K562 (cell line): ENCODE measurements at regions not wholly inside any gene's neighbourhood (a gene's known extent, or its start where the extent isn't known, plus 50 kb on each side); places are given as distances from the start of the nearest gene placed in this dataset.

Experiments used
- ATAC-seq: fragments of 200-7000 bp; cut with Tn5 transposase; 3 replicates; pipeline ENCODE4 v1.9.1; 2020; ENCODE audit warnings: moderate library complexity
- BruUV-seq: library from RNA; stranded (reverse); fragments of 400-500 nt; replicated peaks from 2 replicates; lab custom pipeline; 2021; lab: Mats Ljungman, UMichigan
- CTCF ChIA-PET: fragments of 300-600 bp; formaldehyde crosslinking; extraction: SDS; loops from one replicate; lab custom pipeline; 2021; ENCODE audit warnings: low intra/inter-chr PET ratio; lab: Yijun Ruan, JAX
- POLR2A ChIA-PET: fragments of 300-600, 350-650 bp; sonication (Branson Sonifier 250); formaldehyde crosslinking; extraction: SDS; loops from one replicate; lab custom pipeline; 2021; ENCODE audit warnings: antibody characterized with exemption, inconsistent platforms; lab: Yijun Ruan, JAX
- DNase-seq, 4 experiments: peaks; one replicate each; pipeline versions ENCODE4 v3.0.0 to v3.0.0-alpha.2; 2011 to 2018; ENCODE audit warnings: low spot score in 3 of 4, mixed read lengths in 3 of 4; ENCODE audit errors: extremely low read depth in 1 of 4
- FAIRE-seq: peaks from 2 replicates; lab custom pipeline; 2011; peaks lifted over from hg19 to GRCh38; lab: Jason Lieb, UNC
- H2AFZ ChIP-seq: 2 replicates; pipeline ENCODE4 v1.6.0; 2011; ENCODE audit warnings: low read depth, low read length, control low read depth, inconsistent platforms
- H3K27ac ChIP-seq: fragments of 200-600 bp; 3 replicates; pipeline ENCODE4 v1.8.0; 2011; ENCODE audit warnings: low read depth, mild to moderate bottlenecking, control low read depth, inconsistent platforms, low read length, moderate library complexity, mixed read lengths; ENCODE audit errors: extremely low read depth
- H3K27me3 ChIP-seq, 2 experiments: fragments of 300-600 bp in 1 of 2; 2 replicates in 1 of 2; 3 replicates in 1 of 2; pipeline versions ENCODE4 v1.6.0 to v1.8.0; 2011; ENCODE audit warnings: inconsistent platforms in 2 of 2, low read length in 2 of 2, mild to moderate bottlenecking in 1 of 2, mixed read lengths in 1 of 2, moderate library complexity in 1 of 2; ENCODE audit not compliant: control insufficient read depth in 2 of 2, insufficient read depth in 2 of 2
- H3K36me3 ChIP-seq: fragments of 300-600 bp; 3 replicates; pipeline ENCODE4 v1.8.0; 2011; ENCODE audit warnings: mild to moderate bottlenecking, low read length, inconsistent platforms; ENCODE audit not compliant: control insufficient read depth, insufficient read depth
- H3K4me1 ChIP-seq, 2 experiments: fragments of 200-600 bp in 1 of 2; replicated peaks in 1 of 2; 2 replicates in 1 of 2; 3 replicates in 1 of 2; pipeline versions ENCODE4 v1.5.1 to v1.8.0; 2011; ENCODE audit warnings: inconsistent platforms in 2 of 2, low read length in 2 of 2, mild to moderate bottlenecking in 1 of 2, mixed read lengths in 1 of 2, moderate library complexity in 1 of 2; ENCODE audit not compliant: control insufficient read depth in 2 of 2, insufficient read depth in 2 of 2
- H3K4me2 ChIP-seq: 2 replicates; pipeline ENCODE4 v1.6.1; 2011; ENCODE audit warnings: low read length, control low read depth, inconsistent platforms, mixed read lengths; ENCODE audit not compliant: insufficient read depth
- H3K4me3 ChIP-seq: fragments of 200-600 bp; sonication (generic), shearing (Covaris generic); 2 replicates; pipeline ENCODE4 v1.5.1; 2016; ENCODE audit warnings: control low read depth, inconsistent platforms
- H3K79me2 ChIP-seq: fragments of 200-600 bp; 3 replicates; pipeline ENCODE4 v1.8.0; 2011; ENCODE audit warnings: low read length, inconsistent platforms; ENCODE audit not compliant: control insufficient read depth, insufficient read depth
- H3K9ac ChIP-seq, 2 experiments: 2 replicates each; pipeline versions ENCODE4 v1.6.0 to v1.6.1; 2011; ENCODE audit warnings: low read depth in 2 of 2, low read length in 2 of 2, control low read depth in 1 of 2, inconsistent platforms in 1 of 2, mild to moderate bottlenecking in 1 of 2, mixed read lengths in 1 of 2; ENCODE audit not compliant: insufficient read depth in 1 of 2
- H3K9me1 ChIP-seq: one replicate; pipeline ENCODE4 v1.6.0; 2011; ENCODE audit warnings: inconsistent platforms, mild to moderate bottlenecking, low read length, moderate library complexity; ENCODE audit not compliant: control insufficient read depth, insufficient read depth
- H3K9me3 ChIP-seq: replicated peaks from 2 replicates; pipeline ENCODE4 v1.5.1; 2011; ENCODE audit warnings: low read depth, low read length, inconsistent platforms; ENCODE audit not compliant: control insufficient read depth, insufficient read depth
- H4K20me1 ChIP-seq: replicated peaks from 2 replicates; pipeline ENCODE4 v1.6.1; 2011; ENCODE audit warnings: low read length, inconsistent platforms, mixed read lengths; ENCODE audit not compliant: control insufficient read depth, insufficient read depth
- BRF1 ChIP-seq: IDR thresholded peaks from 3 replicates; pipeline ENCODE4 v1.6.1; 2011; ENCODE audit warnings: borderline replicate concordance, mild to moderate bottlenecking; ENCODE audit not compliant: insufficient read length; ENCODE audit errors: extremely low read depth
- ELF4 ChIP-seq: fragments of 450-650 bp; formaldehyde crosslinking; IDR thresholded peaks from 2 replicates; pipeline ENCODE4 v1.4.0; 2022; ENCODE audit warnings: missing genetic modification characterization
- ETV1 ChIP-seq: fragments of 450-650 bp; conservative IDR thresholded peaks from 2 replicates; pipeline ENCODE4 v1.6.1; 2016; ENCODE audit warnings: missing genetic modification characterization, control low read depth, low read depth, missing compliant biosample characterization
- FOXM1 ChIP-seq, 2 experiments: fragments of 450-650 bp in 1 of 2; sonication (generic) in 1 of 2; formaldehyde crosslinking in 1 of 2; IDR thresholded peaks; 2 replicates each; pipeline versions ENCODE4 v1.6.1 to v1.9.0; 2017 to 2022; ENCODE audit warnings: low read depth in 2 of 2, mild to moderate bottlenecking in 2 of 2, missing genetic modification reagents in 1 of 2, moderate library complexity in 1 of 2
- GTF2E2 ChIP-seq: fragments of 200-800 bp; sonication (Bioruptor generic); IDR thresholded peaks from 2 replicates; pipeline ENCODE4 v1.6.1; 2016; ENCODE audit warnings: missing genetic modification characterization, missing compliant biosample characterization
- KHSRP ChIP-seq: fragments of 450-650 bp; IDR thresholded peaks from 2 replicates; pipeline ENCODE4 v1.6.1; 2017
- MEF2D ChIP-seq: conservative IDR thresholded peaks from 2 replicates; pipeline ENCODE4 v1.6.1; 2016; ENCODE audit warnings: low read depth, missing genetic modification characterization, missing compliant biosample characterization
- NFIC ChIP-seq: fragments of 450-650 bp; IDR thresholded peaks from 2 replicates; pipeline ENCODE4 v1.6.1; 2017; ENCODE audit warnings: mild to moderate bottlenecking, inconsistent platforms
- PHB ChIP-seq: fragments of 250-450 bp; sonication (Bioruptor Pico); IDR thresholded peaks from 2 replicates; pipeline ENCODE4 v1.5.0; 2021
- PHB2 ChIP-seq: fragments of 450-650 bp; IDR thresholded peaks from 2 replicates; pipeline ENCODE4 v1.6.1; 2017; ENCODE audit warnings: low read depth
- SMAD2 ChIP-seq: fragments of 150-350 bp; IDR thresholded peaks from 2 replicates; pipeline ENCODE4 v1.6.1; 2014; ENCODE audit warnings: low read depth, mild to moderate bottlenecking, low read length
- TCF7L2 ChIP-seq: fragments of 150-350 bp; IDR thresholded peaks from 2 replicates; pipeline ENCODE4 v1.6.1; 2016; ENCODE audit warnings: low read depth, mild to moderate bottlenecking, low read length, moderate library complexity
- TRIM28 ChIP-seq: fragments of 450-650 bp; IDR thresholded peaks from 2 replicates; pipeline ENCODE4 v1.6.1; 2017
- ZNF175 ChIP-seq: fragments of 200-800 bp; sonication (Bioruptor generic); IDR thresholded peaks from 2 replicates; pipeline ENCODE4 v1.6.1; 2016; ENCODE audit warnings: low read depth, mild to moderate bottlenecking, missing genetic modification characterization, missing compliant biosample characterization
- ZNF24 ChIP-seq: fragments of 450-650 bp; IDR thresholded peaks from 2 replicates; pipeline ENCODE4 v1.6.1; 2016
- WGBS: fragments of 100-300 bp; shearing (Covaris generic); methylation state at CpG from one replicate; pipeline ENCODE4 v1.1.6; 2016; ENCODE audit warnings: low coverage, mixed read lengths; ENCODE audit not compliant: insufficient coverage; ENCODE audit errors: missing lambda C conversion rate; 5-methylcytosine and 5-hydroxymethylcytosine counted together
- in situ Hi-C: fragments of 300-500 bp; cut with MboI; formaldehyde crosslinking; loops from 4 replicates; pipeline ENCODE4 v1.15.0; 2018; ENCODE audit warnings: inconsistent platforms, mixed read lengths
- intact Hi-C: fragments of 100-400 bp; cut with micrococcal nuclease; formaldehyde crosslinking; loops from 2 replicates; pipeline ENCODE4 v1.14.2; 2022

- Histone ChIP-seq H3K27ac (no peak overlapping the region), H3K4me3 (no peak overlapping the region), H3K36me3 (no peaks in the 10 kb centered on the region), H3K9me1 (no peaks in the 10 kb centered on the region), H3K9ac (no peak overlapping the region), H3K27me3 (no peaks in the 10 kb centered on the region), H3K4me1 (no peaks in the 10 kb centered on the region), H4K20me1 (no peaks in the 10 kb centered on the region), H3K4me2 (no peak overlapping the region), H3K79me2 (no peaks in the 10 kb centered on the region), H3K9me3 (no peaks in the 10 kb centered on the region), H2AFZ (no peak overlapping the region)
- POLR2A ChIA-PET: no interaction called here
- 0% methylated on average over 3 of the region's 3 CpGs for WGBS
- CTCF ChIA-PET: no interaction called here
- intact Hi-C loops: no loop called here
- FAIRE-seq (no peak), ATAC-seq (no peak), DNase-seq (no peak)
- in situ Hi-C loops: no loop called here
- BruUV-seq: no TSS peak
- TF ChIP-seq SMAD2 (no peak), KHSRP (no peak), ETV1 (tag) (no peak), PHB2 (no peak), TCF7L2 (no peak), ZNF175 (CRISPR knock-in tag) (no peak), FOXM1 (IDR thresholded peaks at IDR 0.05; ENCODE audit: low read depth) (no peak), FOXM1 (CRISPR knock-in tag; IDR thresholded peaks at IDR 0.05; ENCODE audit: low read depth) (no peak), PHB (CRISPR knock-in tag) (no peak), NFIC (no peak), ZNF24 (no peak), MEF2D (no peak), ELF4 (CRISPR knock-in tag) (no peak), TRIM28 (no peak), GTF2E2 (tag) (no peak), BRF1 (no peak)
These were observed 954.4 kb downstream of the NCAM2 start for GRCh38 chr21:21952566-21952965.
